ENCODE measurements at regions not wholly inside any gene's neighbourhood (a gene's known extent, or its start where the extent isn't known, plus 50 kb on each side); places are given as distances from the start of the nearest gene placed in this dataset.

DNA sequence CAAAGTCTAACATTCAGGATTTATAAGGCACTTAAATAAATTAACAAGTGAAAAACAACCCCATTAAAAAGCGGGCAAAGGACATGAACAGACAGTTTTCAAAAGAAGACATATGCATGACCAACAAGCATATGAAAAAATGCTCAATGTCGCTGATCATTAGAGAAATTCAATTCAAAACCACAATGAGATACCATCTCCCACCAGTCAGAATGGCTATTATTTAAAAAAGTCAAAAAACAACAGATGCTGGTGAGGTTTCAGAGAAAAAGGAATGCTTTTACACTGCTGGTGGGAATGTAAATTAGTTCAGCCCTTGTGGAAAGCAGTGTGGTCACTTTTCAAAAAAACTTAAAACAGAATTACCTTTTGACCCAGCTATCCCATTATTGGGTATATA lies 60.7 kb upstream of the BDKRB2 start:
- DNase-seq, result no peak

- DNase-seq, result no peak
Measured at GRCh38 chr14:96145116-96145864, 59.3 kb upstream of the BDKRB2 start.

GRCh38 chr14:96146131-96146771 lies 58.4 kb upstream of the BDKRB2 start:
- DNase-seq, result peak; percentile 39

- DNase-seq, result no peak
Measured at GRCh38 chr14:96148631-96149030, 56.0 kb upstream of the BDKRB2 start.

- no peak for DNase-seq
Measured at GRCh38 chr14:96149131-96149530, 55.5 kb upstream of the BDKRB2 start.

- DNase-seq, result no peak
Measured at GRCh38 chr14:96150214-96150613, 54.4 kb upstream of the BDKRB2 start.

DNA sequence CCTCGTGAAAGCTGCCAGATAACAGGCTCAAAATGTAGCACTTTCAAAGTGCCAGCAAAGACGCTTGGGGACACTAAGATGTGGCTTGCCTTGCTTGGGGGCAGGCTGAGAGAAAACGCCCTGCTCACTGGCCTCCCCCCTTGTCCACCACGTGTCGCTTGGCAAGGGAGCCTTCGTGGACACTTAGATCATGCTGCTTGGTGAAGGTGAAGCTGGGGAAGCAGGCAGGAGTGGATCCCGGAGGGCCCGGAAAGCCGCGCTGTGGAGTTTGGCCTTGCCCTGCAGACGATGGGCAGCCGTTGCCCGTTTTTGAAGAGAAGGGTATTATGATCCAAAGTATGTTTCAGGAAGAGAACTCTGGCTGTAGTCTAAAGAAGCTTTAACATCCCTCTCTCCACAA lies 53.4 kb upstream of the BDKRB2 start:
- DNase-seq, result no peak

DNA sequence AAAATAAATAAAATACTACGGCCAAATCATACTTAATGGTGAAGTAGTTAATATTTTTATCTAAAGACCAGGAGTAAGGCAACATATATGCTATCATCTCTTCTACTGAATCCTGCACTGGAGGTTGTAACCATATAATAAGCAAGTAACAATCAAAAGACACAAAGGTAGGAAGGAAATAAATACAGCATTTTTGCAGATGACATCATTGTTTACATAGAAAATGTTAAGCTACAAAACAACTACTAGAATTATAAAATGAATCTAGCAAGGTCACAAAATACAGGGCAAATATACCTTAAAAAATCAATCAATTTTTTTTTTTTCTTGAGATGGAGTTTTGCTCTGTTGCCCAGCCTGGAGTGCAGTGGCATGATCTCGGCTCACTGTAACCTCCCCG lies 51.6 kb upstream of the BDKRB2 start:
- no peak for DNase-seq
